ENCODE measurements at regions not wholly inside any gene's neighbourhood (a gene's known extent, or its start where the extent isn't known, plus 50 kb on each side); places are given as distances from the start of the nearest gene placed in this dataset.

DNA sequence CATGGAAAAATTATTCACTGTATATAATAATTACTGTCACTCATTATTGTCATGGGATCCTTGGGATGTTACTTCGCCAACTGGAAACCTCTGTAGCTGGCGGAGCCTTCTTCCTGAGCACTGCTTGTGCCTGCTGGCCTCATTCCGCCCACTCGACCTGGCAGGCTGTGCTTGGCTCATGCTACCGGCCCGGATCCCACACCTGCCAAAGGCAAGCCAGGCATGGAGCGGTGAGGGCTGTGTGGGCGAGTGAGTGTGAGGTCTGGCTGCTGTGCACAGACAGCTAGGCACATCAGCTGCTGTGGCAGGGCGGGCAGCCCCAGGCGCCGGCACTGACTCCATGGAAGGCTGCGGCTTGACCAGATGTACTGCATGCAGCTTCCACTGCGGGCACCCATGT is 78.4 kb downstream of the DISP1 start:
- TF ChIP-seq ZNF274 (IDR thresholded peaks at IDR 0.05; ENCODE audit: low read depth, low read length) (no peak), YY1 (IDR thresholded peaks at IDR 0.05; ENCODE audit: insufficient read depth, insufficient read length) (no peak)
